CD4-positive, CD25-positive, alpha-beta regulatory T cell (primary cell): ENCODE measurements at regions not wholly inside any gene's neighbourhood (a gene's known extent, or its start where the extent isn't known, plus 50 kb on each side); places are given as distances from the start of the nearest gene placed in this dataset.

ENCODE experiments used
- ATAC-seq, 2 donors: fragments of 150-1000 bp; cut with Tn5 transposase; one replicate each; pipeline ENCODE4 v1.10.0; 2021; ENCODE audit warnings: low read depth in 2 of 2, moderate number of reproducible peaks in 2 of 2, moderate library complexity in 1 of 2
- DNase-seq, 3 donors: peaks; one replicate each; pipeline versions ENCODE4 v3.0.0 to v3.0.0-alpha.2; 2012 to 2022; ENCODE audit warnings: mixed read lengths in 1 of 3
- H3K27ac ChIP-seq: one replicate; pipeline ENCODE4 v1.7.0; 2013; ENCODE audit warnings: mild to moderate bottlenecking, low read length; ENCODE audit not compliant: insufficient read depth, poor library complexity, severe bottlenecking
- H3K27me3 ChIP-seq: one replicate; pipeline ENCODE4 v1.7.0; 2013; ENCODE audit warnings: low read length; ENCODE audit not compliant: control insufficient read depth, insufficient read depth
- H3K36me3 ChIP-seq: one replicate; pipeline ENCODE4 v1.7.0; 2013; ENCODE audit warnings: mild to moderate bottlenecking, low read length, moderate library complexity; ENCODE audit not compliant: control insufficient read depth, insufficient read depth
- H3K4me1 ChIP-seq: 2 replicates; pipeline ENCODE4 v1.7.0; 2013; ENCODE audit warnings: mild to moderate bottlenecking, low read length; ENCODE audit not compliant: insufficient read depth, control insufficient read depth, poor library complexity, severe bottlenecking
- H3K4me3 ChIP-seq: one replicate; pipeline ENCODE4 v1.7.0; 2013; ENCODE audit warnings: low read depth, mild to moderate bottlenecking, low read length, moderate library complexity
- H3K9me3 ChIP-seq, 2 experiments: 1 replicate in 1 of 2; 2 replicates in 1 of 2; pipeline ENCODE4 v1.7.0; 2013; ENCODE audit warnings: low read length in 2 of 2, mild to moderate bottlenecking in 1 of 2, moderate library complexity in 1 of 2; ENCODE audit not compliant: control insufficient read depth in 2 of 2
- H3K27ac Mint-ChIP-seq, 3 donors: one replicate each; pipeline ENCODE4 v1.8.0; 2020 to 2022; ENCODE audit warnings: mild to moderate bottlenecking in 3 of 3, mixed read lengths in 3 of 3, moderate library complexity in 2 of 3
- H3K27me3 Mint-ChIP-seq: one replicate; pipeline ENCODE4 v1.8.0; 2022; ENCODE audit warnings: mild to moderate bottlenecking, mixed read lengths
- H3K36me3 Mint-ChIP-seq: one replicate; pipeline ENCODE4 v1.8.0; 2020; ENCODE audit warnings: mixed read lengths
- H3K4me1 Mint-ChIP-seq, 4 donors: one replicate each; pipeline ENCODE4 v1.8.0; 2020 to 2022; ENCODE audit warnings: mixed read lengths in 4 of 4, mild to moderate bottlenecking in 1 of 4
- H3K4me3 Mint-ChIP-seq, 4 donors: one replicate each; pipeline ENCODE4 v1.8.0; 2020 to 2022; ENCODE audit warnings: mild to moderate bottlenecking in 4 of 4, mixed read lengths in 4 of 4, moderate library complexity in 3 of 4
- H3K9me3 Mint-ChIP-seq, 7 donors: one replicate each; pipeline ENCODE4 v1.8.0; 2020 to 2022; ENCODE audit warnings: mixed read lengths in 7 of 7, mild to moderate bottlenecking in 3 of 7, moderate library complexity in 2 of 7

DNA sequence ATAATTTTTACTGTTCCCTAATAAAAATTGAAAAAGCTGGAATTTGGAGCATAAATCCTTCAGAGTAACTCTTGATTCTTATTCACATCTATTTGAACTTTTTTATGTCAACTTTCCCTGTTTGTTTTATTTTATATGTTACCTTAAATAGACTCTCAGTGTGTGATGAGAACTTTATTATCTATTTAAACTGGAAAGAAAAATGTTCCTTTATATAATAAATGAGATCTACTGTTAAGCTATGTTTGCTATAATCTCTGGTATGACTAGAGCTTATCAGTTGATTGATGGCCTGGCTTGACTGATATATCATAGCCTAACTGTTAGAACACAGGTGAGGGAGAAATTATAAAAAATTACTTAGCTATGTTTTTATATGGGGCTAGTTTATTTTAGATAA is 330.6 kb upstream of the EPHA6 start:
- no peak overlapping the region for H3K27ac Mint-ChIP-seq
- no peaks in the 10 kb centered on the region for H3K27me3 ChIP-seq
- no peaks in the 10 kb centered on the region for H3K9me3 ChIP-seq
- DNase-seq = no peak
- no peaks in the 10 kb centered on the region for H3K4me1 ChIP-seq
- no peaks in the 10 kb centered on the region for H3K36me3 ChIP-seq
- H3K27ac ChIP-seq = no peak overlapping the region
- no peaks in the 10 kb centered on the region for H3K4me1 Mint-ChIP-seq
- H3K4me3 ChIP-seq = no peak overlapping the region
- no peaks in the 10 kb centered on the region for H3K36me3 Mint-ChIP-seq
- peaks cover 0 to 8% (median 3%) of the 10 kb centered on the region in 7 donors for H3K9me3 Mint-ChIP-seq
- ATAC-seq = no peak
- H3K27me3 Mint-ChIP-seq = no peaks in the 10 kb centered on the region
- H3K4me3 Mint-ChIP-seq = no peak overlapping the region

GRCh38 chr3:96488708-96489107 is 325.7 kb upstream of the EPHA6 start:
- H3K36me3 Mint-ChIP-seq = no peaks in the 10 kb centered on the region
- no peak for DNase-seq
- no peak for ATAC-seq

GRCh38 chr3:96491023-96491422 is 323.4 kb upstream of the EPHA6 start:
- Histone ChIP-seq H3K4me1 (no peaks in the 10 kb centered on the region), H3K36me3 (no peaks in the 10 kb centered on the region), H3K27ac (no peak overlapping the region), H3K9me3 (peaks cover 11 to 14% of the 10 kb centered on the region in 2 experiments), H3K4me3 (no peak overlapping the region), H3K27me3 (no peaks in the 10 kb centered on the region)
- Mint-ChIP-seq H3K27me3 (no peaks in the 10 kb centered on the region), H3K4me1 (no peaks in the 10 kb centered on the region), H3K27ac (peak overlapping the region in 1 of 3 donors; percentile 3), H3K36me3 (no peaks in the 10 kb centered on the region), H3K4me3 (no peak overlapping the region), H3K9me3 (peaks cover 2 to 32% (median 9%) of the 10 kb centered on the region in 7 donors)
- DNase-seq (no peak), ATAC-seq (no peak)

More at GRCh38 chr3:96488708-96489107, 325.7 kb upstream of the EPHA6 start:
- H3K36me3 ChIP-seq = no peaks in the 10 kb centered on the region
- Mint-ChIP-seq H3K4me3 (no peak overlapping the region), H3K9me3 (peaks cover 3 to 23% (median 7%) of the 10 kb centered on the region in 7 donors), H3K4me1 (no peaks in the 10 kb centered on the region), H3K27ac (no peak overlapping the region), H3K27me3 (no peaks in the 10 kb centered on the region)
- no peak overlapping the region for H3K27ac ChIP-seq
- peaks cover 9 to 11% of the 10 kb centered on the region in 2 experiments for H3K9me3 ChIP-seq
- no peak overlapping the region for H3K4me3 ChIP-seq
- H3K27me3 ChIP-seq = no peaks in the 10 kb centered on the region
- H3K4me1 ChIP-seq = no peaks in the 10 kb centered on the region

GRCh38 chr3:96491868-96492267 is 322.5 kb upstream of the EPHA6 start:
- H3K27me3 Mint-ChIP-seq = no peaks in the 10 kb centered on the region
- DNase-seq (no peak), ATAC-seq (no peak)
- Histone ChIP-seq H3K9me3 (peaks cover 11 to 14% of the 10 kb centered on the region in 2 experiments), H3K36me3 (no peaks in the 10 kb centered on the region), H3K4me3 (no peak overlapping the region), H3K27me3 (no peaks in the 10 kb centered on the region), H3K4me1 (no peaks in the 10 kb centered on the region), H3K27ac (no peak overlapping the region)
- H3K4me3 Mint-ChIP-seq = no peak overlapping the region
- H3K36me3 Mint-ChIP-seq = no peaks in the 10 kb centered on the region
- H3K27ac Mint-ChIP-seq = no peak overlapping the region
- H3K9me3 Mint-ChIP-seq = peaks cover 2 to 37% (median 16%) of the 10 kb centered on the region in 7 donors
- H3K4me1 Mint-ChIP-seq = peaks cover 0 to 5% (median 0%) of the 10 kb centered on the region in 4 donors

DNA sequence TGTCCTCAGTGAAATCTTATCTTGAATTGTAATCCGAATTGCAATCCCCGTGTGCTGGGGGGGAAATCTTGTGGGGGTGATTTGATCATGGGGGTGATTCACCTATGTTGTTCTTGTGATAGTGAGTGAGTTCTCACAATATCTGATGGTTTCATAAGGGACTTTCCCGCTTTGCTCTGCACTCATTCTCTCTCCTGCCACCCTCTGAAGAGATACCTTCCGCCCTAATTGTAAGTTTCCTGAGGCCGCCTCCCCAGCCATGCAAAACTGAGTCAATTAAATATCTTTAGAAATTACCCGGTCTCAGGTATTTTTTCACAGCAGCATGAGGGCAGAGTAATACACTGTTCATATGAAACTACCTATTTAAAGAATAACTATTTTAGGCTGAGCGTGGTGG is 304.1 kb upstream of the EPHA6 start:
- no peaks in the 10 kb centered on the region for H3K27me3 Mint-ChIP-seq
- no peak overlapping the region for H3K4me3 Mint-ChIP-seq
- H3K27ac Mint-ChIP-seq = no peak overlapping the region
- ATAC-seq (no peak), DNase-seq (no peak)
- Histone ChIP-seq H3K9me3 (peaks cover 3 to 6% of the 10 kb centered on the region in 2 experiments), H3K4me1 (no peaks in the 10 kb centered on the region), H3K36me3 (no peaks in the 10 kb centered on the region), H3K4me3 (no peak overlapping the region), H3K27ac (no peak overlapping the region), H3K27me3 (no peaks in the 10 kb centered on the region)
- H3K36me3 Mint-ChIP-seq = no peaks in the 10 kb centered on the region
- no peaks in the 10 kb centered on the region for H3K4me1 Mint-ChIP-seq
- H3K9me3 Mint-ChIP-seq = peaks cover 0 to 22% (median 2%) of the 10 kb centered on the region in 7 donors

DNA sequence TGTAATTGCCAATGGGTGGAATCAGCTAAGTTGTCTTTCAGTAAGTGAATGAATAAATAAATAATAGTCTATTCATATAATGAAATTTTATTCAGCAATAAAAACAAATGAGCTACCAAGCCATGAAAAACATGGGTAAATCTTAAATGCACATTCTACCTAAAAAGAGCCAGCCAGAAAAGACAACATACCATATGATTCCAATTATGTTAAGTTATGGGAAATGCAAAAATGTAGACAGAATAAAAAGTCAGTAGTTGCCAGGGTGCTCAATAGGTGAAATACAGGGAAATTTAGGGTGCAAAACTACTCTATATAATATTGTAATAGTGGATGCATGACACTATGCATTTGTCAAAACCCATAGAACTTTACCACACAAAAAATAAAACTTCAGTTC is 277.2 kb upstream of the EPHA6 start:
- Mint-ChIP-seq H3K4me3 (no peak overlapping the region), H3K27ac (no peak overlapping the region), H3K27me3 (no peaks in the 10 kb centered on the region), H3K36me3 (no peaks in the 10 kb centered on the region), H3K4me1 (no peaks in the 10 kb centered on the region), H3K9me3 (peaks cover 2 to 28% (median 9%) of the 10 kb centered on the region in 7 donors)
- Histone ChIP-seq H3K9me3 (no peaks in the 10 kb centered on the region), H3K4me3 (no peak overlapping the region), H3K27ac (no peak overlapping the region), H3K36me3 (no peaks in the 10 kb centered on the region), H3K4me1 (no peaks in the 10 kb centered on the region), H3K27me3 (no peaks in the 10 kb centered on the region)
- ATAC-seq = no peak
- no peak for DNase-seq

DNA sequence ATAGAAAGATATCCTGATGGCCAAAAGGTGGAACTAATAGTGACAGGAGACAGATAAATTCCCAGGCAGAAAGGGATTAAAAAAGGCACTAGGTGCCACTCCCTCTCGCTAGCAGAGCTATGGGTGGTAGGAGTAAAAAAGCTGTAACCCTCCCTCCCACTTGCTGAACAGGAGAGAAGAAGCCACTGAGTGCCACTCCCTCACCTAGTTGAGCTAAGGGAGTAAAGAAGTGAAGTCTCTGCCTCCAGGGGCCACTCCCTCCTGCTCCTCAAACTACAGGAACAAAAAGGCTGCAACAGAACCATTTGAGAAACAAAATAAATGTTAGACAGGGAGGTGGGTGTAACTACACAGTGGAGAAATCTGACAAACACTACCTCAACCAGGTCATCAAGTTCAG is 276.2 kb upstream of the EPHA6 start:
- no peaks in the 10 kb centered on the region for H3K36me3 Mint-ChIP-seq
- H3K9me3 Mint-ChIP-seq = peaks cover 2 to 32% (median 8%) of the 10 kb centered on the region in 7 donors
- no peak overlapping the region for H3K4me3 Mint-ChIP-seq
- H3K4me1 Mint-ChIP-seq = no peaks in the 10 kb centered on the region
- Histone ChIP-seq H3K27me3 (no peaks in the 10 kb centered on the region), H3K36me3 (no peaks in the 10 kb centered on the region), H3K9me3 (no peaks in the 10 kb centered on the region), H3K4me3 (no peak overlapping the region), H3K27ac (no peak overlapping the region), H3K4me1 (no peaks in the 10 kb centered on the region)
- no peak overlapping the region for H3K27ac Mint-ChIP-seq
- DNase-seq (no peak), ATAC-seq (no peak)
- H3K27me3 Mint-ChIP-seq = no peaks in the 10 kb centered on the region

DNA sequence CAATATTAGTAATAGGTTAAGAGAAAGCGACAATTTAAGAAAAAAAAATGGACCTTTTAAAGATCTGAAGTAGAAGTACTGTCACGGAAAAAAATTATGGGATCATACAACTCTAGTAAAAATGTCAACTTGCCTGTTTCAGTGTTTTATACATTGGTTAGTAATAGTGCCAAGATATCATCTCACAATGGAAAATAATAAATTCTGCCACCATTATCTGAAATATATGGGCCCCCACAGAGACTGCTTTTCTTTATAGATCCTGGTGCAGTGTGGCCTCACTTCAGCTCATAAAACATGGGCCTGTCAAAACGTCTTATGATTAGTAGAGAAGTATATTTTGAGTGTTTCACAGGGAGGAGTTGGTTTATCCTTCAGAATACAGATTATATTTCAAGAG is 266.3 kb upstream of the EPHA6 start:
- H3K9me3 Mint-ChIP-seq = peaks cover 0 to 31% (median 10%) of the 10 kb centered on the region in 7 donors
- no peaks in the 10 kb centered on the region for H3K36me3 Mint-ChIP-seq
- no peaks in the 10 kb centered on the region for H3K4me1 Mint-ChIP-seq
- H3K27ac Mint-ChIP-seq = no peak overlapping the region
- Histone ChIP-seq H3K27ac (no peak overlapping the region), H3K27me3 (no peaks in the 10 kb centered on the region), H3K4me3 (no peak overlapping the region), H3K9me3 (peaks cover 4 to 6% of the 10 kb centered on the region in 2 experiments), H3K4me1 (no peaks in the 10 kb centered on the region), H3K36me3 (no peaks in the 10 kb centered on the region)
- no peak for ATAC-seq
- no peak overlapping the region for H3K4me3 Mint-ChIP-seq
- H3K27me3 Mint-ChIP-seq = no peaks in the 10 kb centered on the region
- no peak for DNase-seq
